Neural cell (in vitro differentiated cells): ENCODE measurements at regions not wholly inside any gene's neighbourhood (a gene's known extent, or its start where the extent isn't known, plus 50 kb on each side); places are given as distances from the start of the nearest gene placed in this dataset.

Experiments used
- H2AFZ ChIP-seq: fragments of 200-600, 300-800 bp; sonication (generic), shearing (Covaris generic); 2 replicates; pipeline ENCODE4 v1.6.0; 2014; ENCODE audit warnings: low read depth, mild to moderate bottlenecking, antibody characterized with exemption, low read length, moderate library complexity
- H3F3A ChIP-seq: fragments of 200-600 bp; shearing (Covaris generic); 2 replicates; pipeline ENCODE4 v1.6.1; 2016; ENCODE audit warnings: mild to moderate bottlenecking, moderate library complexity, mixed read lengths, antibody characterized with exemption, low read length; ENCODE audit not compliant: insufficient read depth, poor library complexity, severe bottlenecking
- H3K27ac ChIP-seq: fragments of 200-600, 300-800 bp; sonication (generic), shearing (Covaris generic); 2 replicates; pipeline ENCODE4 v1.5.1; 2014; ENCODE audit warnings: mild to moderate bottlenecking, low read length, moderate library complexity
- H3K27me3 ChIP-seq: fragments of 300-800, 200-600 bp; sonication (generic), shearing (Covaris generic); 2 replicates; pipeline ENCODE4 v1.6.0; 2014; ENCODE audit warnings: mild to moderate bottlenecking, low read depth, low read length, moderate library complexity; ENCODE audit not compliant: insufficient read depth
- H3K36me3 ChIP-seq: fragments of 300-800, 200-600 bp; sonication (generic), shearing (Covaris generic); 2 replicates; pipeline ENCODE4 v1.5.1; 2014; ENCODE audit warnings: mild to moderate bottlenecking, antibody characterized with exemption, low read length, moderate library complexity; ENCODE audit not compliant: insufficient read depth
- H3K4me2 ChIP-seq: fragments of 300-800, 200-600 bp; sonication (generic), shearing (Covaris generic); 2 replicates; pipeline ENCODE4 v1.6.0; 2014; ENCODE audit warnings: mild to moderate bottlenecking, low read length
- H3K4me3 ChIP-seq: fragments of 300-800, 200-600 bp; sonication (generic), shearing (Covaris generic); 2 replicates; pipeline ENCODE4 v1.5.1; 2014; ENCODE audit warnings: mild to moderate bottlenecking, low read length, moderate library complexity
- H3K79me2 ChIP-seq: fragments of 200-600 bp; shearing (Covaris generic); replicated peaks from 2 replicates; pipeline ENCODE4 v1.6.0; 2014; ENCODE audit warnings: mild to moderate bottlenecking, low read length, moderate library complexity; ENCODE audit not compliant: insufficient read depth
- H3K9ac ChIP-seq: fragments of 300-800, 200-600 bp; sonication (generic), shearing (Covaris generic); 2 replicates; pipeline ENCODE4 v1.6.1; 2016; ENCODE audit warnings: mild to moderate bottlenecking, low read length, mixed read lengths
- H3K9me2 ChIP-seq: fragments of 200-600 bp; shearing (Covaris generic); 2 replicates; pipeline ENCODE4 v1.6.1; 2016; ENCODE audit warnings: mild to moderate bottlenecking, low read length, mixed read lengths; ENCODE audit not compliant: insufficient read depth
- H3K9me3 ChIP-seq: fragments of 200-600, 300-800 bp; sonication (generic), shearing (Covaris generic); 2 replicates; pipeline ENCODE4 v1.6.1; 2016; ENCODE audit warnings: mild to moderate bottlenecking, mixed run types, low read length, moderate library complexity, mixed read lengths
- H4K20me1 ChIP-seq: fragments of 200-600 bp; shearing (Covaris generic); 2 replicates; pipeline ENCODE4 v1.6.1; 2016; ENCODE audit warnings: mild to moderate bottlenecking, mixed run types; ENCODE audit not compliant: insufficient read depth
- CTCF ChIP-seq: fragments of 450-650 bp; IDR thresholded peaks from 2 replicates; pipeline ENCODE4 v1.5.1; 2014; ENCODE audit warnings: antibody characterized with exemption, mild to moderate bottlenecking, moderate library complexity; ENCODE audit not compliant: poor library complexity, severe bottlenecking
- EP300 ChIP-seq: fragments of 450-650 bp; conservative IDR thresholded peaks from 2 replicates; pipeline ENCODE4 v1.6.1; 2014; ENCODE audit warnings: antibody characterized with exemption, mild to moderate bottlenecking, moderate library complexity; ENCODE audit not compliant: poor library complexity, severe bottlenecking
- EZH2 ChIP-seq: fragments of 200-600, 300-800 bp; shearing (Covaris generic), sonication (generic); IDR thresholded peaks from 2 replicates; pipeline ENCODE4 v1.6.1; 2014; ENCODE audit warnings: antibody characterized with exemption, low read length, borderline replicate concordance, mild to moderate bottlenecking; ENCODE audit not compliant: insufficient read depth, poor library complexity, severe bottlenecking
- MXI1 ChIP-seq: fragments of 450-650 bp; conservative IDR thresholded peaks from 2 replicates; pipeline ENCODE4 v1.6.1; 2014; ENCODE audit warnings: antibody characterized with exemption, mild to moderate bottlenecking; ENCODE audit not compliant: poor library complexity, severe bottlenecking
- POLR2AphosphoS5 ChIP-seq: IDR thresholded peaks from 2 replicates; pipeline ENCODE4 v1.6.1; 2012
- RAD21 ChIP-seq: fragments of 450-650 bp; conservative IDR thresholded peaks from 2 replicates; pipeline ENCODE4 v1.6.1; 2014; ENCODE audit warnings: antibody characterized with exemption, mild to moderate bottlenecking, moderate library complexity
- REST ChIP-seq: IDR thresholded peaks from 2 replicates; pipeline ENCODE4 v1.6.1; 2012; ENCODE audit warnings: borderline replicate concordance
- SMC3 ChIP-seq: fragments of 450-650 bp; conservative IDR thresholded peaks from 2 replicates; pipeline ENCODE4 v1.6.1; 2014; ENCODE audit warnings: antibody characterized with exemption, mild to moderate bottlenecking, moderate library complexity; ENCODE audit not compliant: poor library complexity
- TAF1 ChIP-seq: IDR thresholded peaks from 2 replicates; pipeline ENCODE4 v1.6.1; 2012; ENCODE audit warnings: low read depth

DNA sequence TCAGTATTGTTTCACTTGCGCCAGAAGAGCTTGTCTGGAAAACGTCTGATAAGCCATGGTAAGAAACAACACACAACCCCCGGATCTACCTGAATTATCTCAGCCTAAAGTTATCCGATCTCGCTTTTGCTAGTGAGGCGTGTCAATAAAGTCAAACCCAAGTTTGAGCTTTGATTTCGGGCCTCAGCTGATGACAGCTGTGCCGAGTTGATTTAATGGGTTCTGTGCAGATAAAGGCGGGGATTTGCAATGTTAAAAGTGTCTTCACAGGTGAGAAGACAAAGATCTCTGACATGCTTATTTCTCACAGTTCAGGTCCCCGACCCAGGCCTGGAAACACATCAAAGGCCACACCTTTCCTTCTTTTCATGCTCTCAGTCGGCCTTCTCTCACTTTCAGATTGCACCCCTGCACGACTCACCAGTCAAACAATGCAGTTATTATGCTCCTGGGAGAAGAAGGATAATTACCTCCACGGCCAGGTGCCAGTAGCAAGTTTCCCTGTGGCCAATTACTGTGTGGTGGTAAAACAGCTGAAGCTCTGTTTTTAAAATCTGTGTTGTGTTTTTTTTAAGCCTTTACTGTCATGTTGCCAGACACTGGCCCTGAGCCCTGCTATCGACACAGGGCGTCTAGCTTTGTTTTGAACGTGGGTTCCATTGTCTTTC, 245.3 kb upstream of the RUNX1 start:
- Histone ChIP-seq H3K36me3 (no peaks in the 10 kb centered on the region), H3K9ac (no peak overlapping the region), H3K4me3 (no peak overlapping the region), H3K27me3 (no peaks in the 10 kb centered on the region), H3K9me2 (peaks cover 3% of the 10 kb centered on the region), H2AFZ (no peak overlapping the region), H4K20me1 (no peaks in the 10 kb centered on the region), H3K79me2 (no peaks in the 10 kb centered on the region), H3K9me3 (no peaks in the 10 kb centered on the region), H3K4me2 (no peak overlapping the region), H3F3A (no peaks in the 10 kb centered on the region), H3K27ac (no peak overlapping the region)
- TF ChIP-seq MXI1 = no peak
- TF ChIP-seq RAD21 = no peak
- TF ChIP-seq EZH2 = no peak
- no peak for TF ChIP-seq TAF1
- no peak for TF ChIP-seq REST
- TF ChIP-seq EP300 = no peak
- TF ChIP-seq SMC3 = no peak
- TF ChIP-seq CTCF = no peak
- TF ChIP-seq POLR2AphosphoS5 = no peak

DNA sequence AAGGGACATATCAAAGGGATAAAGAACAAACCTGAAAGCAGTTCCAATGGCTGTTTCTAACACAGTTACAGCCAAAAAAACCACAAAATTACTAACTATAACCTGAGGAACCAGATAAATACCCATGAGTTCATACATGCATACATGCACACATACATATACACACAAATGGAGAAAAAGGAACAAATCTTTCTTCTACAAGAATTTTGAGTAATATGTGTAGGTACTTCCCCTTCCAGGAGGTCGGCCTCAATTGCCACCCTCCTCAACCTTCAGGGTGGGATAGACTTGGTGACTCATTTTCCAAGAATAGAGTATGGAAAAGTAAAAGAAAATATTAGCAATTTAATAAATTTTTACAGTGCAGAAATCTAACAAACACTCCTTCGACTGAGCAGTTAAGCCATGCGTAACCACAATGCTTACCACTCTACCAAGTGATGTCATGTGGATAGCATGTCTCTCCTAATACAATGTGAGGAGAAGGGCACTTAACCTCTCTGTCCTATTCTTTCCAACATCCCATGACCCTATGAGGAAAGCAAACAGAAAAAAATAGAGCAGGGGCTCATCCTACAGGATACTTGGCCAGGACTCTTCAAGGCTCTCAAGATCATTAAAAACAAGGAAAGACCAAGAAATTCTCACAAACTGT, 243.0 kb upstream of the RUNX1 start:
- Histone ChIP-seq H3K79me2 (no peaks in the 10 kb centered on the region), H3K4me2 (no peak overlapping the region), H4K20me1 (no peaks in the 10 kb centered on the region), H2AFZ (no peak overlapping the region), H3F3A (no peaks in the 10 kb centered on the region), H3K27me3 (no peaks in the 10 kb centered on the region), H3K9ac (no peak overlapping the region), H3K36me3 (no peaks in the 10 kb centered on the region), H3K4me3 (no peak overlapping the region), H3K9me2 (no peaks in the 10 kb centered on the region), H3K9me3 (no peaks in the 10 kb centered on the region), H3K27ac (no peak overlapping the region)
- TF ChIP-seq TAF1 (no peak), EP300 (no peak), POLR2AphosphoS5 (no peak), EZH2 (no peak), SMC3 (no peak), MXI1 (no peak), REST (no peak), CTCF (no peak), RAD21 (no peak)
